Activated T-cell treated with anti-CD3 and anti-CD28 coated beads, Interleukin-2, amount 50 U/mL, for 24 hours (primary cell): ENCODE measurements at regions not wholly inside any gene's neighbourhood (a gene's known extent, or its start where the extent isn't known, plus 50 kb on each side); places are given as distances from the start of the nearest gene placed in this dataset.
A peak's percentile ranks its signal among the peaks of the same experiment; 100 is the strongest.
"Not testable (repeated sequence)": the region's sequence is repeated elsewhere in the genome, so short reads cannot be mapped to it uniquely, and the experiment has no call there.

Experiments
- DNase-seq: peaks from one replicate; pipeline ENCODE4 v3.0.0-alpha.2; 2020
- H3K27ac Mint-ChIP-seq: 2 replicates; pipeline ENCODE4 v1.8.0; 2020; ENCODE audit warnings: mild to moderate bottlenecking, mixed read lengths
- H3K27me3 Mint-ChIP-seq: 2 replicates; pipeline ENCODE4 v1.8.0; 2020; ENCODE audit warnings: mixed read lengths
- H3K36me3 Mint-ChIP-seq: 2 replicates; pipeline ENCODE4 v1.8.0; 2020; ENCODE audit warnings: low read depth, mixed read lengths
- H3K4me1 Mint-ChIP-seq: 2 replicates; pipeline ENCODE4 v1.8.0; 2020; ENCODE audit warnings: low read depth, mixed read lengths
- H3K4me3 Mint-ChIP-seq: 2 replicates; pipeline ENCODE4 v1.8.0; 2020; ENCODE audit warnings: mild to moderate bottlenecking, moderate library complexity, mixed read lengths
- H3K9me3 Mint-ChIP-seq: 2 replicates; pipeline ENCODE4 v1.8.0; 2020; ENCODE audit warnings: mixed read lengths

DNA sequence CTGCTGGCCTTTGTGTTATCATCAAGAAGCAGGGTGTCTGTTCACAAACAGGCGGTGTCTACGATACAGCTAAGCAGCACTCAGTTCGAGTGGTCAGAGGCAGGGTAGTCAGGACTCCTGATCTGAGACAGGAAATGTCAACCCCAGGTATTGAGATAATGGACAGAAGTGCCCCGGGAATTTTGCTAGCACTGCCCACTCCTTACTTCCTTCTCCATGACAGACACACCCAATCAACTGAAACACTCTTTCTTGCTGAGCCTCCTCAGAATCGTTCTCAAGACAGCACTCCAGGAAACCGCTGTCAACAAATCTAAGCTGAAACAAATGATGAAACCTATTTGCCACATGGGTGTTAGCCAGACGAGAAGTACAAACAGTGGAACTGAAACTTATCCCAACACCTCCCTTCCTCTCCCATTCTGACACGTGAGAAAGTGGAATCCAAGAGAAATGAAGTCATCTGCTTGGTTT is 109.3 kb downstream of the GTF2IRD2B start:
- not testable (repeated sequence) for H3K27me3 Mint-ChIP-seq, H3K4me3 Mint-ChIP-seq, DNase-seq, H3K27ac Mint-ChIP-seq, H3K36me3 Mint-ChIP-seq, H3K4me1 Mint-ChIP-seq, H3K9me3 Mint-ChIP-seq

DNA sequence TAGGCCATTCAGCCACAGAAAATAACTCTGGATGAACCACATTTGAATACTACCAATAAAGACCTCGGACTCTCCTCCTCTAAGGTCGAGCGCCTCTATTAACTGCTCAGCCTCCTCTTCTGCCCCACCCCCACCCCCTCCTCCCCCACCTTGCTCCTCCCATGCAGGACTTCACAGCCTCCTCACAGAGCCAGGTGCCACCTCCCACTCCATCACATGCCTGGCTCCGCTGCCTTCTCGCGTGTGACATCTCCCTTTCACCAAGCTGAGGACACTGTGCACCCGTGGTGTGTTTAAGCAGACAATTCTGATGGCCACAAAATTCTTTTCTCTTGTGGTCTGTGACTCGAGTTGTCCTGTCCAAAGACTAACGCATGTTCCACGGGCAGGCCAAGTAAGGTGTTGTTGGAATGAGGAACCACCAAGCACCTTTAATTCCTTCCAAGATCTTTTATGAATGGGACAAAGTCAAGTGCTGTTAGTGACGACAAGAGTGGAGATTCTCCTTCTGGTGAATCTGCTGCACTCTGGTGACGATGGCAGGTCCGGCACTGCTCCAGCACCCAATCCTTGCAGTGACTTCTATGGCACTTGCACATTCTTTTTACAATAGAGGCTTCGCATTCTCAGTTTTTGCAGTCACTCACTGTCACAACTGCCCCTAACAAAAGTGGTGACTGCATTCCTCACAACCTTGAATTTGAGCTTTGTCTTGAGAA is 113.1 kb downstream of the GTF2IRD2B start:
- H3K27ac Mint-ChIP-seq, H3K4me3 Mint-ChIP-seq, H3K4me1 Mint-ChIP-seq, DNase-seq, H3K9me3 Mint-ChIP-seq, H3K27me3 Mint-ChIP-seq, H3K36me3 Mint-ChIP-seq: not testable (repeated sequence)

DNA sequence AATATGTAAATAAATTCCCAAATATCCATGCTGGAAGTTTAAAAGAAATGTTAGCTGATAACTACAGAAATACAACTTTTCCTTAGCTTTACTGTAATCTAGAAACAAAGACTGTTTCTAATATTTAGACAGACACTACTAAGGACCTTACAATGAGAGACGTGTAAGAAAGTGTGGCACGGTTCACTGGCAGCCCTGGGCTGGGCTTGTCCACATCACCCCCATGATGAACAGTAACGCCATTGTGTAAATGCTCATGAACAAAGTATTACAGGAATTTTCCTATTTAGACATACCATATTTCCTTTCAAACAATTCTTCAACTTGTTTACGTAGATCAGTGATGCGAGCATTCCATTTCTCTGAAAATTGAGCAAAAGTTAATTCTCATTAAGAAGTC is 123.1 kb downstream of the GTF2IRD2B start:
- not testable (repeated sequence) for H3K27me3 Mint-ChIP-seq, H3K4me3 Mint-ChIP-seq, H3K9me3 Mint-ChIP-seq, H3K27ac Mint-ChIP-seq, H3K36me3 Mint-ChIP-seq, H3K4me1 Mint-ChIP-seq, DNase-seq

DNA sequence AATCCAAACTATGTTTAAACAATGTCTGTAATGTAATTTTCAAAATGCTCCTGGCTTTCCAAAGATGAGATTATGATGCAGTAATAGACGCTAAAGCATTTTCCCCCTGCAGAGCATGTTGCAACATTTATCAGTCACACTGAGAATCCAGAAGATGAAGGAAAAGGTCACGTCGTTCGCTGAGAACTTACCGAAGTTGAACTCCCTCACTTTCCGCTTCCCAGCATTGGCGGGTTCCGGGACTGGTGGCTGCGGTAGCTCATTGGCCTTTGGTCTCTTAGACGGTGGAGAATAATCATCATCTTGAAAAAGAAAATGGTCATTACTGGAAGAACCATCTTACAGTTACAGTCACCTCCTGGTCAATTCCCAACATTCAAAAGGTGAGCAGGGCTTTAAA is 124.6 kb downstream of the GTF2IRD2B start:
- not testable (repeated sequence) for H3K36me3 Mint-ChIP-seq, DNase-seq, H3K4me3 Mint-ChIP-seq, H3K27me3 Mint-ChIP-seq, H3K27ac Mint-ChIP-seq, H3K4me1 Mint-ChIP-seq, H3K9me3 Mint-ChIP-seq

DNA sequence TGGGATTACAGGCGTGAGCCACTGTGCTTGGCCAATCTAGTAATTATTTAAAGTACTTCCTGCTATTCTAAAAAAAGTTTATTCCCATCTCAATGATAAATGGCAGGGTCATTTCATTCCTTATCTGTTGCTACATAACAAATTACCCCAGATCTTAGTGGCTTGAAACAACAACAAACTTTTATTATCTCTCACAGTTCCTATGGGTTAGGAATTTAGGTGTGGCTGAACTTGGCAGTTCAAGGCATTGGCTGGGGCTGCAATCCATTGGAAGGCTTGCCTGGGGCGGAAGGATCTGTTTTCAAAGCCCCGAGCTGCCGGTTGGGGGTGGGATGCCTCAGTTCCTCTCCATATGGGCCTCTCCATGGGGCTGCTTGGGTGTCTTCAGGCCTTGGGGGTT is 133.7 kb downstream of the GTF2IRD2B start:
- DNase-seq, H3K27me3 Mint-ChIP-seq, H3K36me3 Mint-ChIP-seq: not testable (repeated sequence)

DNA sequence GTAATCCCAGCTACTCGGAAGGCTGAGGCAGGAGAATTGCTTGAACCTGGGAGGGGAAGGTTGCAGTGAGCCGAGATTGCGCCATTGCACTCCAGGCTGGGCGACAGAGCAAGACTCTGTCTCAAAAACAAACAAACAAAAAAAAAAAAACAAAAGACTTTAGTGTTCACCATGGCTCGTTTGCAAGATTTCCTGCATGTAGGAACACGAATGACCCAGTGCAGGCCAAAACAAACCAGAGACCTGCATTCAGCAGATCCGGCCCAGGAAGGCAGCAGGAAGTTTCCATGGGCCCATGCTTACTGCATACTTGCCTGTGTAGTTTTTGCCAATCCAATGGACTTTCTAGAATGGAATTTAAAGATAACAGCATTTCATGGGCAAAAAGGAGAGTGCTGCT is 137.2 kb downstream of the GTF2IRD2B start:
- H3K27me3 Mint-ChIP-seq, H3K4me3 Mint-ChIP-seq, H3K27ac Mint-ChIP-seq, H3K4me1 Mint-ChIP-seq, H3K9me3 Mint-ChIP-seq, DNase-seq, H3K36me3 Mint-ChIP-seq: not testable (repeated sequence)

More for the DNA sequence above, 133.7 kb downstream of the GTF2IRD2B start:
- H3K4me1 Mint-ChIP-seq, H3K27ac Mint-ChIP-seq, H3K4me3 Mint-ChIP-seq, H3K9me3 Mint-ChIP-seq: not testable (repeated sequence)

DNA sequence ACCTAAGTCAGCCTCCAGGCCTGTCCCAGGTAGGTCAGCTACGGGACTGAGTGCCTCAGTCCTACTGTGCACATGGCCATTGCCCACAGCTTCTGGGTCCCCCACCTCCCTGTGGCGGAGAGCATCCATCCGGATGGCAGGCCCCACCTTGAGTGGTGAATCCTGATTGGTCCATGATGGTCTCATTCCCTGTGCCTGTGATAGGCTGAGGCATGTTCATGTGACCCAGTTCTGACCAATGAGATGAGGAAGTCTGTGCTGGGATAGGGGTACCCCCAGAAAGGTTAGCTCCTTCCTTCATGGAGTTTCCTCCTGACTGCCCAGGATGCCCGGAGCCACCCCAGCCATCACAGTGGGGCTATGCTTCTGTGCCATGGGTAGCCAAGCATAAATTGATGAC is 138.2 kb downstream of the GTF2IRD2B start:
- not testable (repeated sequence) for H3K4me3 Mint-ChIP-seq

DNA sequence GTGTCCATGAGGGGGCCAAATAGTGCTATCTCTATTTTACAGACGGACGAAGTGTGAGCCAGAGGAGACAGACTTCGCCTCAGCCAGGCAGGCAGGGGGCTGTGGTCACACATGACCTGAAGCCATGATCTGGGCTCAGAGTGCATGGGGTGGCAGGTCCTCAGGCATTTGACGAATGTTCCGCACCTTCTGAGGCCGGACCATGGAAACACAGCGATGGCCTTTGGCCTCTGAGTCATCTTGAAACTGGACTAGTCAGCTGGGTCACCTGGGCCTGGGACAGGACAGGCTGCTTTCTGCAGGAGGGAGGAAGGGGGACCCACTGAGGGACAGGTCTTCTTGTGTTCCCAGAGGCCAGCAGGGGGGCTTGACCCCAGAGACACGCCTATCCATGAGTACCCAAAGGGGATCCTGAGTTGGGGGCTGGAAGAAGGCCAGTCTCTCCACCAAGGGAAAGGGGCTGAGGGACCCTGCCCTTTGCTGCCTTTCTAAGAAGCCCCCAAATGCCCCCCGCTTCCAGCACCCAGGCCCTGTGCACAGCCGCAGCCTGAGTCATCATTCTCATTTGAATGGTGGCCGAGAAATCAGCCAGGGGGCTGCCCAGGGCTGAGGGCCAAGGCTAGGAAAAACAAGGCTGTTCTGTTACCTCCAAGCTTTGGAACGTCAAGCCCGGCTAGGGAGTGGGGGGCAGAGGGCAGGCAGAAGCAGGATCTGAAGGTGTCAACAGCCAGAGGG is 142.9 kb downstream of the GTF2IRD2B start:
- not testable (repeated sequence) for H3K9me3 Mint-ChIP-seq, H3K36me3 Mint-ChIP-seq, H3K4me1 Mint-ChIP-seq, H3K4me3 Mint-ChIP-seq, DNase-seq, H3K27me3 Mint-ChIP-seq, H3K27ac Mint-ChIP-seq

More for the DNA sequence above, 138.2 kb downstream of the GTF2IRD2B start:
- H3K9me3 Mint-ChIP-seq, DNase-seq, H3K36me3 Mint-ChIP-seq, H3K4me1 Mint-ChIP-seq, H3K27me3 Mint-ChIP-seq, H3K27ac Mint-ChIP-seq: not testable (repeated sequence)

DNA sequence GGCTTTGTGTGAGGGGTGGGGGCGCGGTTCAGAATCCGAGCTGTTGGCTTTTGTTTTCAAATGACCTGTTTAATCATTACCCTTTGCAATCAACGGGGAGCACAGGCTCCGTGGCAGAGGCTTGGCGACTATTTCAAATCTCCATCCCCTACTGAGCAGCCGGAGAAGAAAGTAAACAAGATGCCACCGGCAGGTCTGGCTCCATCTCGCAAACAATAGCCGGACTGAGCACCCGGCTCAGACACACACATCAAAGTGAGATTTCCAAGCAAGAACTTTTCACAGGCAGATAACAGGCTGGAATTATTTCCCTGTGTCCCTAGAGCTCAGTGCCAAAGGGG is 143.4 kb downstream of the GTF2IRD2B start:
- H3K36me3 Mint-ChIP-seq, result not testable (repeated sequence)

DNA sequence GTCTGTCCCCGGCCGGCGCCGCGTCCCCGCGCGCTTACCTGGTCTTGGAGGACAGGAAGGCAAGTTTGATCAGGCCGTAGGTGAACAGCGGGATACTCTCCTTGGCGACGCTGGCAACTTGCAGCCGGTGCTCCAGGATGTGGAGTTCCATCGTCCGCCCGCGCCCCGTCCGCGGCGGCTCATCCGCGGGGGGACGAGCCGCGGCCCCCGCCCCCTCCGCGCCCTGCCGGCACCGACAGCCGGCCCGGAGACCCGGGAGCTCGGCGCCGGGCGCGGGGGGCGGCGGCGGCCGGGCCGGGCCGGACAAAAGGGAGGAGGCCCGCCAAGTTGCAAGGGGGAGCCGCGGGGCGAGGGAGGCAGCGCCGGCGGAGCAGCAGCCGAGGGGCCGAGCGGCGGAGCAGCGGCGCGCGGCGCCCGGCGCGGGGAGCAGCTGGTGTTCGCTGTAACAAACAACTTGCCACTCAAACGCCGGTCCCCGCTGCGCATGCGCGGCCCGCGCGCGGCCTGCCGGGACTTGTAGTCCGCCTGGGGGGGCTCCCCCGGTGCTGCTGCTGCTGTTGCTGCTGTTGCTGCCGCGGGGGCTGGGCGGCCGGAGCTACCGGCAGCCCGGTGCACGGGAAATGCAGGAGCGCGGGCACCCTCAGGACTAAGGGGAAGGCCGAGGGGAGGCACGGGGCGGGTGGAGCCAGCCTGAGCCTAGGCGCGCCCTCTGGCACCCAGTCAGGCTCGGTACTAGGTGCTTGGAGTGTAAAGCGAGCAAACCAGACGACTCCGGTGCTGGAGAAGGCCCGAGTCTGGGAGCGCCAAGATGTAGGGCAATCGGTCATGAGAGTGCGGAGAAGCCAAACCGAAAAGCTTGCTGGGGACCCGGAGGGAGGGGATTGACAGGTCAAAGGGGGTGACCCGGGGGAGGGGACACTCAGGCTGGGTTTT is 145.1 kb downstream of the GTF2IRD2B start:
- H3K36me3 Mint-ChIP-seq, H3K27me3 Mint-ChIP-seq, H3K4me1 Mint-ChIP-seq, H3K27ac Mint-ChIP-seq, H3K9me3 Mint-ChIP-seq: not testable (repeated sequence)
- H3K4me3 Mint-ChIP-seq, result peak overlapping the region; percentile 64
- DNase-seq, result peak; percentile 77

More for the DNA sequence above, 143.4 kb downstream of the GTF2IRD2B start:
- H3K4me1 Mint-ChIP-seq, DNase-seq, H3K9me3 Mint-ChIP-seq, H3K27ac Mint-ChIP-seq, H3K4me3 Mint-ChIP-seq, H3K27me3 Mint-ChIP-seq: not testable (repeated sequence)

DNA sequence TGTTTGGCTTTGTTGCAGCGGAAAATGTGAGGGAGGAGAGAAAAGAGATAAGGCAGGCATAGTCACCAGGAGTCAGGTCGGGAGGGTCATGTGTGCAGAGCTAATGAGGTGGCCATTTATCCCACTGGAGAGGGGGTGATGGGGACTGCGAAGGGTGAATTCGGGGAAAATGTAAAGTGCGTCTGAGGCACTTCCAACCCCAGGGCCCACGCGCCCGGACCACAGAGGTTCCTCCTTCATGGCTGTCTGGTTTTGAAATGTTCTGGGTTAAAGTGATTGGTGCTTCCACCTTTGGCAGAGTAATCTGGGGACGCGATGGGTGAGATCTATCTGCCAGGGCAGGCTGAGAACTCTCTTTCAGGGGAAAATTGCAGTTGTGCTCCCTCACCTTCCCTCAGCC is 145.9 kb downstream of the GTF2IRD2B start:
- not testable (repeated sequence) for DNase-seq, H3K9me3 Mint-ChIP-seq, H3K4me1 Mint-ChIP-seq, H3K36me3 Mint-ChIP-seq, H3K27ac Mint-ChIP-seq, H3K27me3 Mint-ChIP-seq, H3K4me3 Mint-ChIP-seq

DNA sequence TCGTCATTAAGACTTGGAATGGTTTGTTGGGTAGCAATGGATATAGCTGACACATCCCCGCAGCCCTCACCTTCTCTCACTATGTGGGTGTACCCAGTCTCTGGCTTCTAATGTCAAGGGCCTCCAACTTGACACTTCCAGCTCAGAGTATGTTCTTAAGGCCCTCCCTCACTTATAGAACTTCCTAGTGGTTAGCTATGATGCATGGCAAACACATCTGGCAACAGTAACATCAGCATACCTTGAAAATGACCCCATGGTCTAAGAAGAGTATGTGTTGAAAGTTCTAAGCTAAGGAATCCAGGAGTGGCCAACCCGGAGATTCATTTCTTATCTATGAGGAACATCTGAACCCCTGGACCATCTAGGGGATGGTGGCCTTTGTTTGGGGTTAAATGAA is 151.2 kb downstream of the GTF2IRD2B start:
- not testable (repeated sequence) for H3K27me3 Mint-ChIP-seq, H3K27ac Mint-ChIP-seq, H3K4me1 Mint-ChIP-seq, H3K9me3 Mint-ChIP-seq, H3K36me3 Mint-ChIP-seq, H3K4me3 Mint-ChIP-seq, DNase-seq

DNA sequence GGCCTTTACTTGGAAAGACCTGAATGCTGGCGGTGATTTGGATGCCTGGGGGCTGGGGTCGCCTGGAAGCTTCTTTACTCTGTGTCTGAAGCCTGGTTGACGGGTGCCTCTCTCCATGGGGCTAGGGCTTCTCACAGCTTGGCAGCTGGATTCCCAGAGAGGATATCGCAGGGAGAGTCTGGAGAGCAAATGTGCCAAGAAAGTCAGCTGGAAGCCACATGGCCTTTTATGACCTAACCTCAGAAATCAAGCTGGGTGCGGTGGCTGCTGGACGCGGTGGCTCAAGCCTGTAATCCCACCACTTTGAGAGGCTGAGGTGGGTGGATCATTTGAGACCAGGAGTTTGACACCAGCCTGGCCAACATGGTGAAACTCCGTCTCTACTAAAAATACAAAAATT is 147.2 kb upstream of the TRIM73 start:
- not testable (repeated sequence) for H3K27me3 Mint-ChIP-seq, H3K4me3 Mint-ChIP-seq, H3K9me3 Mint-ChIP-seq, DNase-seq, H3K4me1 Mint-ChIP-seq, H3K36me3 Mint-ChIP-seq, H3K27ac Mint-ChIP-seq

DNA sequence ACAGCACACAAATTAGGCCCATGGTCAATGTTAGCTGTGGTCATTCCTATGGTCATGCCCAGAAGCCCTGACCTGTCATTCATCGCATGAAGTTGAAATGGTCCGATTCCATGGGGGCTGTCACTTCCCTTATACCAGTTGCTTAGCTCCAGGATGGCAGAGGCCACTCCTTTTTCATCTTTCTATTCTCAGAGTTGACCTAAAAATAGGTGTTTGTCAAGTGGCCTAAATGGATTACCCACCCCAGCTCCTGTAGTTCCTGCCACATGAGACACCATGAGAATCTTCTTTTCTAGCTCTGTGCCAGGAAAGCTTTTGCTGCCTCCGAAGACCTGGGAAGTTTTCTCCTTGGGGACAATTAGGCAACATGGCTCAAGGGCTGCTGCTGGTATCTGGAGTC is 141.2 kb upstream of the TRIM73 start:
- not testable (repeated sequence) for H3K27ac Mint-ChIP-seq, H3K4me1 Mint-ChIP-seq, H3K9me3 Mint-ChIP-seq, H3K36me3 Mint-ChIP-seq, DNase-seq, H3K27me3 Mint-ChIP-seq, H3K4me3 Mint-ChIP-seq

DNA sequence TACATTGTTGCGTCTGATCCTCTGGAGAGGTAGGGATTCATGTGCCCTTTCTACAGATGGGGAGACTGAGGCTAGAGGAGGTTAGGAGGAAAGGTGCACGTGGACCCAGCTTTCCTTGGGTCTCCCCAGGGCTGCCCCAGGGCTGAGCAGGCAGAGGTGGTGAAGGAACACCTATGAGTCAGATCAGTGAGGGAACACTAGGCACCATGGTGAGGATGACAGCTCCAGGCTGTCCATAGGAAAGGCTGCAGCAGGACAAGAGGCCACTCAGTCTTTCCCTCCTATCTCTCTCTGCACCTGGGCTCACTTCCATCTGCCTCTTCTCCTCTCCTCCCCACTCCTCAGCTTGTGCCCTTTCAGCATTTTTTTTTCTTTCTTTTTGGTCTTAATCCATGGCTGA is 138.0 kb upstream of the TRIM73 start:
- not testable (repeated sequence) for H3K36me3 Mint-ChIP-seq, H3K27ac Mint-ChIP-seq, H3K27me3 Mint-ChIP-seq, H3K4me3 Mint-ChIP-seq, H3K4me1 Mint-ChIP-seq, H3K9me3 Mint-ChIP-seq, DNase-seq
